Kidney epithelial cell (primary cell): ENCODE measurements at regions not wholly inside any gene's neighbourhood (a gene's known extent, or its start where the extent isn't known, plus 50 kb on each side); places are given as distances from the start of the nearest gene placed in this dataset.

Source experiments
- DNase-seq: peaks from one replicate; pipeline ENCODE4 v3.0.0-alpha.2; 2010; ENCODE audit warnings: low read depth
- H3K27me3 ChIP-seq: 2 replicates; pipeline ENCODE4 v1.6.0; 2011; ENCODE audit warnings: low read length; ENCODE audit not compliant: control insufficient read depth, insufficient read depth
- H3K36me3 ChIP-seq: 2 replicates; pipeline ENCODE4 v1.5.1; 2011; ENCODE audit warnings: low read length; ENCODE audit not compliant: control insufficient read depth, insufficient read depth
- H3K4me3 ChIP-seq: 2 replicates; pipeline ENCODE4 v1.5.1; 2011; ENCODE audit warnings: low read depth, mild to moderate bottlenecking, control low read depth, low read length
- CTCF ChIP-seq: IDR thresholded peaks from 2 replicates; pipeline ENCODE4 v1.5.1; 2011; ENCODE audit warnings: mild to moderate bottlenecking, moderate library complexity, low read length, control low read depth, inconsistent platforms; ENCODE audit not compliant: insufficient read depth, poor library complexity, severe bottlenecking

GRCh38 chr20:6691516-6691915 is 76.0 kb upstream of the BMP2 start:
- Histone ChIP-seq H3K36me3 (no peaks in the 10 kb centered on the region), H3K4me3 (no peak overlapping the region), H3K27me3 (no peaks in the 10 kb centered on the region)
- DNase-seq = no peak
- no peak for TF ChIP-seq CTCF

- DNase-seq = no peak
- no peak for TF ChIP-seq CTCF
- no peaks in the 10 kb centered on the region for H3K27me3 ChIP-seq
- H3K36me3 ChIP-seq = no peaks in the 10 kb centered on the region
- H3K4me3 ChIP-seq = no peak overlapping the region
Observed at GRCh38 chr20:6689339-6689973, 78.0 kb upstream of the BMP2 start.

GRCh38 chr20:6686171-6686570 is 81.3 kb upstream of the BMP2 start:
- DNase-seq = no peak
- no peak for TF ChIP-seq CTCF
- Histone ChIP-seq H3K4me3 (no peak overlapping the region), H3K36me3 (no peaks in the 10 kb centered on the region), H3K27me3 (no peaks in the 10 kb centered on the region)

- no peak for TF ChIP-seq CTCF
- no peaks in the 10 kb centered on the region for H3K36me3 ChIP-seq
- H3K27me3 ChIP-seq = no peaks in the 10 kb centered on the region
- H3K4me3 ChIP-seq = no peak overlapping the region
- DNase-seq = no peak
Observed at GRCh38 chr20:6685626-6686025, 81.9 kb upstream of the BMP2 start.

- no peak for TF ChIP-seq CTCF
- no peak for DNase-seq
- H3K36me3 ChIP-seq = no peaks in the 10 kb centered on the region
- H3K4me3 ChIP-seq = no peak overlapping the region
- H3K27me3 ChIP-seq = no peaks in the 10 kb centered on the region
Observed at GRCh38 chr20:6685181-6685582, 82.3 kb upstream of the BMP2 start.

GRCh38 chr20:6683021-6683977 is 84.2 kb upstream of the BMP2 start:
- no peaks in the 10 kb centered on the region for H3K27me3 ChIP-seq
- no peak for DNase-seq
- H3K4me3 ChIP-seq = no peak overlapping the region
- no peaks in the 10 kb centered on the region for H3K36me3 ChIP-seq
- no peak for TF ChIP-seq CTCF
